A549 (cell line): ENCODE measurements at regions not wholly inside any gene's neighbourhood (a gene's known extent, or its start where the extent isn't known, plus 50 kb on each side); places are given as distances from the start of the nearest gene placed in this dataset.

ENCODE experiments used
- ATAC-seq, 2 experiments: fragments of 200-7000 bp in 1 of 2; fragments of >200 bp in 1 of 2; cut with Nextera tagmentation in 1 of 2; cut with Tn5 transposase in 1 of 2; 3 replicates each; pipeline versions ENCODE4 v1.8.0 to v1.9.1; 2018 to 2020; ENCODE audit warnings: mild to moderate bottlenecking in 1 of 2, moderate library complexity in 1 of 2
- CTCF ChIA-PET: fragments of 300-600 bp; sonication (Branson Sonifier 250); formaldehyde crosslinking; extraction: SDS; loops from one replicate; lab custom pipeline; 2021; ENCODE audit warnings: antibody characterized with exemption, inconsistent platforms; lab: Yijun Ruan, JAX
- POLR2A ChIA-PET: fragments of 350-600 bp; formaldehyde crosslinking; extraction: SDS; loops from one replicate; lab custom pipeline; 2021; ENCODE audit warnings: antibody characterized with exemption, inconsistent platforms; lab: Yijun Ruan, JAX
- DNase-seq, 2 experiments: peaks; one replicate each; pipeline versions ENCODE4 v3.0.0 to v3.0.0-alpha.2; 2011 to 2016; ENCODE audit warnings: low read depth in 1 of 2, low spot score in 1 of 2
- FAIRE-seq: peaks from 2 replicates; lab custom pipeline; 2011; peaks lifted over from hg19 to GRCh38; lab: Jason Lieb, UNC
- H3K27ac ChIP-seq, 2 experiments: fragments of >200 bp; sonication (Bioruptor Twin); formaldehyde crosslinking; 3 replicates each; pipeline ENCODE4 v1.5.1; 2016 to 2017
- H3K4me1 ChIP-seq: fragments of >200 bp; sonication (Bioruptor Twin); formaldehyde crosslinking; 3 replicates; pipeline ENCODE4 v1.6.1; 2016
- H3K4me2 ChIP-seq: fragments of >200 bp; sonication (Bioruptor Twin); formaldehyde crosslinking; 3 replicates; pipeline ENCODE4 v1.6.1; 2016
- H3K4me3 ChIP-seq: fragments of >200 bp; sonication (Bioruptor Twin); formaldehyde crosslinking; 3 replicates; pipeline ENCODE4 v1.5.1; 2016
- H3K9me3 ChIP-seq: fragments of >200 bp; sonication (Bioruptor Twin); formaldehyde crosslinking; 3 replicates; pipeline ENCODE4 v1.6.1; 2016
- BHLHE40 ChIP-seq: IDR thresholded peaks from 2 replicates; pipeline ENCODE4 v1.6.1; 2012; ENCODE audit warnings: low read depth, low read length, inconsistent platforms
- CEBPB ChIP-seq, 2 experiments: fragments of >200 bp in 1 of 2; sonication (Bioruptor Twin) in 1 of 2; formaldehyde crosslinking in 1 of 2; IDR thresholded peaks; 2 replicates each; pipeline ENCODE4 v1.6.1; 2012 to 2016
- CHD4 ChIP-seq: fragments of 200-600 bp; sonication (generic); IDR thresholded peaks from 2 replicates; pipeline ENCODE4 v1.6.1; 2016; ENCODE audit warnings: antibody characterized with exemption, mild to moderate bottlenecking, borderline replicate concordance
- EP300 ChIP-seq, 2 experiments: fragments of >200 bp; sonication (Bioruptor Twin); formaldehyde crosslinking; IDR thresholded peaks; 2 replicates in 1 of 2; 3 replicates in 1 of 2; pipeline ENCODE4 v1.6.1; 2016 to 2017
- FOSL2 ChIP-seq, 2 experiments: fragments of 450-650 bp in 1 of 2; fragments of >200 bp in 1 of 2; sonication (Bioruptor Twin) in 1 of 2; formaldehyde crosslinking; IDR thresholded peaks; 2 replicates each; pipeline versions ENCODE4 v1.5.0 to v1.6.1; 2016 to 2020; ENCODE audit warnings: mild to moderate bottlenecking in 1 of 2, moderate library complexity in 1 of 2
- FOXS1 ChIP-seq: fragments of 250-450 bp; sonication (Bioruptor Pico); IDR thresholded peaks from 2 replicates; pipeline ENCODE4 v1.5.0; 2020; ENCODE audit warnings: mild to moderate bottlenecking, moderate library complexity
- HEYL ChIP-seq: fragments of 250-450 bp; sonication (Bioruptor Pico); IDR thresholded peaks from 2 replicates; pipeline ENCODE4 v1.8.0; 2021; ENCODE audit warnings: mild to moderate bottlenecking, moderate library complexity
- HOXA7 ChIP-seq: fragments of 250-450 bp; sonication (Bioruptor Pico); IDR thresholded peaks from 2 replicates; pipeline ENCODE4 v1.5.0; 2020; ENCODE audit warnings: mild to moderate bottlenecking, moderate library complexity
- HOXB5 ChIP-seq: fragments of 250-450 bp; sonication (Bioruptor Pico); IDR thresholded peaks from 2 replicates; pipeline ENCODE4 v1.5.0; 2020; ENCODE audit warnings: mild to moderate bottlenecking, moderate library complexity
- JUN ChIP-seq, 2 experiments: fragments of >200 bp; sonication (Bioruptor Twin); formaldehyde crosslinking; IDR thresholded peaks; 2 replicates in 1 of 2; 3 replicates in 1 of 2; pipeline ENCODE4 v1.6.1; 2016 to 2017
- JUNB ChIP-seq: fragments of >200 bp; sonication (Bioruptor Twin); formaldehyde crosslinking; IDR thresholded peaks from 2 replicates; pipeline ENCODE4 v1.6.1; 2016
- KDM1A ChIP-seq: fragments of 200-600 bp; sonication (generic); IDR thresholded peaks from 2 replicates; pipeline ENCODE4 v1.6.1; 2016; ENCODE audit warnings: low read depth, mild to moderate bottlenecking
- KDM5A ChIP-seq: fragments of 200-600 bp; sonication (generic); IDR thresholded peaks from 2 replicates; pipeline ENCODE4 v1.6.1; 2016; ENCODE audit warnings: antibody characterized with exemption, mild to moderate bottlenecking
- MAZ ChIP-seq: fragments of 150-350 bp; IDR thresholded peaks from 2 replicates; pipeline ENCODE4 v1.6.1; 2014; ENCODE audit warnings: antibody characterized with exemption, low read depth, low read length, borderline replicate concordance
- MYC ChIP-seq: IDR thresholded peaks from 2 replicates; pipeline ENCODE4 v1.6.1; 2012; ENCODE audit warnings: mild to moderate bottlenecking, inconsistent platforms, low read length, improper control_type of control experiment, borderline replicate concordance
- NFE2L2 ChIP-seq: fragments of 150-350 bp; conservative IDR thresholded peaks from 2 replicates; pipeline ENCODE4 v1.6.1; 2014; ENCODE audit warnings: low read length
- NR3C1 ChIP-seq: fragments of >200 bp; sonication (Bioruptor Twin); formaldehyde crosslinking; IDR thresholded peaks from 3 replicates; pipeline ENCODE4 v1.6.1; 2017
- POLR2A ChIP-seq: IDR thresholded peaks from 2 replicates; pipeline ENCODE4 v1.6.1; 2012; ENCODE audit warnings: mild to moderate bottlenecking, low read length
- POLR2AphosphoS2 ChIP-seq: conservative IDR thresholded peaks from 2 replicates; pipeline ENCODE4 v1.6.1; 2012; ENCODE audit warnings: low read length, improper control_type of control experiment, inconsistent platforms
- RARB ChIP-seq: fragments of 250-450 bp; sonication (Bioruptor Pico); IDR thresholded peaks from 2 replicates; pipeline ENCODE4 v1.8.0; 2021; ENCODE audit warnings: mild to moderate bottlenecking, moderate library complexity
- REST ChIP-seq: fragments of 200-600 bp; sonication (generic); IDR thresholded peaks from 2 replicates; pipeline ENCODE4 v1.6.1; 2016; ENCODE audit warnings: antibody characterized with exemption, mild to moderate bottlenecking, moderate library complexity
- RNF2 ChIP-seq: fragments of 200-600 bp; sonication (generic); IDR thresholded peaks from 2 replicates; pipeline ENCODE4 v1.6.1; 2016; ENCODE audit warnings: low read depth, mild to moderate bottlenecking, antibody characterized with exemption, moderate library complexity, borderline replicate concordance
- SREBF2 ChIP-seq: fragments of 450-650 bp; IDR thresholded peaks from 2 replicates; pipeline ENCODE4 v1.6.1; 2014; ENCODE audit warnings: mild to moderate bottlenecking, moderate library complexity
- USF2 ChIP-seq: fragments of 450-650 bp; IDR thresholded peaks from 2 replicates; pipeline ENCODE4 v1.6.1; 2014; ENCODE audit warnings: antibody characterized with exemption
- ZSCAN20 ChIP-seq: fragments of 250-450 bp; sonication (Bioruptor Pico); IDR thresholded peaks from 2 replicates; pipeline ENCODE4 v1.8.0; 2022; ENCODE audit warnings: mild to moderate bottlenecking, moderate library complexity
- WGBS: methylation state at CpG from one replicate; pipeline ENCODE4 v1.1.6; 2017; ENCODE audit errors: missing lambda C conversion rate; 5-methylcytosine and 5-hydroxymethylcytosine counted together
- TF ChIP-seq, protein P1 (sequence below): fragments of >200 bp; sonication (Bioruptor Twin); formaldehyde crosslinking; IDR thresholded peaks from 2 replicates; pipeline ENCODE4 v1.6.1; 2016

- 90% methylated on average over 1 of the region's 1 CpG for WGBS
- ATAC-seq (no peak), DNase-seq (no peak)
- no peak for TF ChIP-seq POLR2A
- TF ChIP-seq NFE2L2: no peak
- TF ChIP-seq CHD4: no peak
- TF ChIP-seq BHLHE40: no peak
- TF ChIP-seq MAZ: no peak
- no peak for TF ChIP-seq KDM5A
- no peak for TF ChIP-seq ZSCAN20 (CRISPR knock-in tag)
- no peak for TF ChIP-seq NR3C1
- TF ChIP-seq SREBF2: no peak
- TF ChIP-seq KDM1A: no peak
- no peak for TF ChIP-seq RNF2
- TF ChIP-seq JUN (IDR thresholded peaks at IDR 0.05): no peak
- TF ChIP-seq HEYL: no peak
- TF ChIP-seq, all 56 proteins: peak for 0
- CTCF ChIA-PET: interaction anchor here (1.0 kb wide), 1 partner anchor 9 kb away, joined by 4 read pairs; no protein-coding TSS in a partner anchor
- Histone ChIP-seq H3K4me2 (no peak overlapping the region), H3K4me3 (no peak overlapping the region), H3K9me3 (no peaks in the 10 kb centered on the region), H3K27ac (no peak overlapping the region), H3K4me1 (peaks cover 11% of the 10 kb centered on the region)
- POLR2A ChIA-PET: no interaction called here
- FAIRE-seq: no peak
Measured at GRCh38 chr1:232515706-232516105, 114.2 kb downstream of the SIPA1L2 start.

DNA sequence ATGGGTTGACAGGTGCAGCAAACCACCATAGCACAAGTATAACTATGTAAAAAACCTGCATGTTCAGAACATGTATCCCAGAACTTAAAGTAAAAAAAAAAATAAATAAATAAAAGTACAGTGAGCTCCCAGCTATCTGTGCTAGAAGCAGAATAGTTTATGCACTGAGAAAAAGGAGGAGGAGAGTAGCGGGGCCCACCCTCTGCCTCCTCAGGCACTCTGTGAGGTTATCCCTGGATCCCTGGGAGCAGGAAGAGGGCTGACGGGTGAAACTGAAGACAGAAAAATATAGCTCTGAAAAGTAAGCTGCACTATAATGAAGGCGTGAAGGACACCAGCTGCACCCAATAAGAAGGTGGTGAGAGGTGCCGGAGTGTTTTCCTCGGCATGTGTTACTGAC is 117.2 kb downstream of the SIPA1L2 start:
- TF ChIP-seq KDM1A (no peak), HOXA7 (CRISPR knock-in tag) (no peak), POLR2A (no peak), ZSCAN20 (CRISPR knock-in tag) (no peak), REST (no peak)
- no peak overlapping the region for H3K27ac ChIP-seq
- H3K4me3 ChIP-seq: no peak overlapping the region
- ATAC-seq (no peak), FAIRE-seq (no peak), DNase-seq (no peak)
- POLR2A ChIA-PET: no interaction called here
- H3K9me3 ChIP-seq: no peaks in the 10 kb centered on the region
- no peak overlapping the region for H3K4me2 ChIP-seq
- WGBS: 93% methylated on average over 5 of the region's 5 CpGs
- peaks cover 38% of the 10 kb centered on the region for H3K4me1 ChIP-seq
- CTCF ChIA-PET: interaction anchor here (1.3 kb wide), 1 partner anchor 17 kb away, joined by 3 read pairs; no protein-coding TSS in a partner anchor

DNA sequence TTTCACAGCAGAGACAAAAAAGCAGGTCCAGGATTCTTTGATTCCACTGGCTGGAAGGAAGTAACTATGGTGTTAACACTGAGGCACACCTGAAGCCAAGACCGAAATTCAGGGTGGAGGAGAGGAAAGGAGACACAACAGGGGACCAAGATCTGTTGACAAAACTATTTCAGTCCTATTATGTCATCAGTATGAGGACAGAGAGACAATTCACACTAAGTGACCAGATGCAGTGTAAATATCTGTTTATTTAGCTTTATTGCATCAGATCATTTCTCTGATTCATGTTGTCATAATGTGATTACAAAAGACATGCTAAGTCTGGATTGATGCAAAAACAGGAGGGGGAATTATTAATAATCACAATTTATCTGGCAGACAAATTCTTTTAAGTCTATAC is 118.8 kb downstream of the SIPA1L2 start:
- no peaks in the 10 kb centered on the region for H3K9me3 ChIP-seq
- H3K4me2 ChIP-seq: peak overlapping the region; percentile 45
- H3K27ac ChIP-seq: peak overlapping the region; percentile 58; a peak in 5 of 6 replicates
- DNase-seq (peak in 1 of 2 experiments; percentile 32), ATAC-seq (peak in 1 of 2 experiments; percentile 45; a peak in 1 of 6 replicates), FAIRE-seq (peak; percentile 51)
- POLR2A ChIA-PET: no interaction called here
- CTCF ChIA-PET: no interaction called here
- H3K4me3 ChIP-seq: no peak overlapping the region
- peaks cover 38% of the 10 kb centered on the region for H3K4me1 ChIP-seq
- WGBS: 43% methylated on average over 1 of the region's 1 CpG
- TF ChIP-seq REST (no peak), POLR2A (no peak), EP300 (IDR thresholded peaks at IDR 0.05) (peak in 1 of 2 experiments; percentile 47; a peak in 1 of 5 replicates), BHLHE40 (no peak), FOSL2 (IDR thresholded peaks at IDR 0.05) (peak; percentile 33; the same call in 1 of the 2 replicates), FOSL2 (CRISPR knock-in tag; IDR thresholded peaks at IDR 0.05) (peak; percentile 55; the same call in 1 of the 2 replicates), POLR2AphosphoS2 (no peak), MYC (no peak), RARB (CRISPR knock-in tag) (no peak), JUNB (peak; percentile 58; the same call in 1 of the 2 replicates), CEBPB (IDR thresholded peaks at IDR 0.05) (peak; percentile 58 to 87), HOXB5 (CRISPR knock-in tag) (no peak), FOXS1 (CRISPR knock-in tag) (no peak), USF2 (no peak)
- TF ChIP-seq, protein P1, sequence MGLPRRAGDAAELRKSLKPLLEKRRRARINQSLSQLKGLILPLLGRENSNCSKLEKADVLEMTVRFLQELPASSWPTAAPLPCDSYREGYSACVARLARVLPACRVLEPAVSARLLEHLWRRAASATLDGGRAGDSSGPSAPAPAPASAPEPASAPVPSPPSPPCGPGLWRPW: peak; percentile 78
